Esophagus muscularis mucosa (tissue), 4 donors: ENCODE measurements at regions not wholly inside any gene's neighbourhood (a gene's known extent, or its start where the extent isn't known, plus 50 kb on each side); places are given as distances from the start of the nearest gene placed in this dataset.

Experiments
- EP300 ChIP-seq: sonication (generic); formaldehyde crosslinking; IDR thresholded peaks from one replicate; pipeline ENCODE4 v1.6.1; 2017; ENCODE audit warnings: antibody characterized with exemption
- POLR2A ChIP-seq: fragments of 450-650 bp; IDR thresholded peaks from one replicate; pipeline ENCODE4 v1.6.1; 2017; ENCODE audit warnings: antibody characterized with exemption, moderate library complexity, mild to moderate bottlenecking, low read depth
- POLR2AphosphoS5 ChIP-seq, 2 donors: sonication (generic); formaldehyde crosslinking; IDR thresholded peaks; one replicate each; pipeline ENCODE4 v1.6.1; 2017; ENCODE audit warnings: antibody characterized with exemption in 2 of 2
- TF ChIP-seq, protein P1 (sequence below), 3 experiments: fragments of 200-600 bp in 2 of 3; fragments of 450-650 bp in 1 of 3; sonication (generic) in 2 of 3; IDR thresholded peaks; one replicate each; pipeline ENCODE4 v1.5.1; 2017 to 2019; ENCODE audit warnings: antibody characterized with exemption in 3 of 3, mild to moderate bottlenecking in 2 of 3, moderate library complexity in 1 of 3

DNA sequence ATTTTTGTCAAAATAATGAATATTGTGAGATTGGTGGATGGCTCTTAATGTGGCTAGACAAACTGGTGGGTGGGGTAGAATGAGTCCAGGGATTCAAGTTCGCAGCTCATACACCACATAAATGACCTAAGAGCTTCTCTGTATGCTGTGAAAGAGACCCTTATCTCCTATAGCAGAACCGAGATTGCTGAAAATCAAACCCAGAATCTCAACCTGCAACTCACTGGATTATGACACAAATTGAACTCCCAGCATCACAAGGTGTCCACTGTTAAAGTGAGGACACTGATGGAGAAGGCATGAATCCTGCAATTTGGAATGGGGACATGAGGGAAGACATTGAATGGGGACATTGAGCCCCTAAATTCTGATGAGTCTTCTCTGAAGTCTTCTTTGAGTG lies 51.3 kb upstream of the CNKSR3 start:
- TF ChIP-seq, protein P1, sequence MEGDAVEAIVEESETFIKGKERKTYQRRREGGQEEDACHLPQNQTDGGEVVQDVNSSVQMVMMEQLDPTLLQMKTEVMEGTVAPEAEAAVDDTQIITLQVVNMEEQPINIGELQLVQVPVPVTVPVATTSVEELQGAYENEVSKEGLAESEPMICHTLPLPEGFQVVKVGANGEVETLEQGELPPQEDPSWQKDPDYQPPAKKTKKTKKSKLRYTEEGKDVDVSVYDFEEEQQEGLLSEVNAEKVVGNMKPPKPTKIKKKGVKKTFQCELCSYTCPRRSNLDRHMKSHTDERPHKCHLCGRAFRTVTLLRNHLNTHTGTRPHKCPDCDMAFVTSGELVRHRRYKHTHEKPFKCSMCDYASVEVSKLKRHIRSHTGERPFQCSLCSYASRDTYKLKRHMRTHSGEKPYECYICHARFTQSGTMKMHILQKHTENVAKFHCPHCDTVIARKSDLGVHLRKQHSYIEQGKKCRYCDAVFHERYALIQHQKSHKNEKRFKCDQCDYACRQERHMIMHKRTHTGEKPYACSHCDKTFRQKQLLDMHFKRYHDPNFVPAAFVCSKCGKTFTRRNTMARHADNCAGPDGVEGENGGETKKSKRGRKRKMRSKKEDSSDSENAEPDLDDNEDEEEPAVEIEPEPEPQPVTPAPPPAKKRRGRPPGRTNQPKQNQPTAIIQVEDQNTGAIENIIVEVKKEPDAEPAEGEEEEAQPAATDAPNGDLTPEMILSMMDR (IDR thresholded peaks at IDR 0.05): no peak
- TF ChIP-seq POLR2A (no peak), EP300 (no peak), POLR2AphosphoS5 (IDR thresholded peaks at IDR 0.05) (no peak)
